GM12891 (cell line): ENCODE measurements at regions not wholly inside any gene's neighbourhood (a gene's known extent, or its start where the extent isn't known, plus 50 kb on each side); places are given as distances from the start of the nearest gene placed in this dataset.

ENCODE experiments used
- DNase-seq: peaks from one replicate; pipeline ENCODE4 v3.0.0; 2011; ENCODE audit warnings: low spot score; ENCODE audit not compliant: insufficient read length
- FAIRE-seq: peaks from 2 replicates; lab custom pipeline; 2011; peaks lifted over from hg19 to GRCh38; lab: Jason Lieb, UNC
- PAX5 ChIP-seq: IDR thresholded peaks from 2 replicates; pipeline ENCODE4 v1.6.1; 2011; ENCODE audit warnings: low read length, moderate library complexity, mild to moderate bottlenecking; ENCODE audit not compliant: insufficient read depth, severe bottlenecking
- POLR2A ChIP-seq: IDR thresholded peaks from 2 replicates; pipeline ENCODE4 v1.6.1; 2011; ENCODE audit warnings: low read depth, low read length, control low read depth
- POLR2AphosphoS5 ChIP-seq: IDR thresholded peaks from 2 replicates; pipeline ENCODE4 v1.6.1; 2011; ENCODE audit warnings: low read depth, low read length, control low read depth
- POU2F2 ChIP-seq: IDR thresholded peaks from 2 replicates; pipeline ENCODE4 v1.6.1; 2011; ENCODE audit warnings: low read depth, mild to moderate bottlenecking, control low read depth, low read length, moderate library complexity
- SPI1 ChIP-seq: IDR thresholded peaks from 2 replicates; pipeline ENCODE4 v1.6.1; 2011; ENCODE audit warnings: low read depth, low read length, control low read depth
- TAF1 ChIP-seq: IDR thresholded peaks from 2 replicates; pipeline ENCODE4 v1.6.1; 2011; ENCODE audit warnings: low read depth, low read length, control low read depth

GRCh38 chr2:67340133-67341011, 56.8 kb upstream of the ETAA1 start:
- no peak for FAIRE-seq
- no peak for TF ChIP-seq TAF1
- no peak for TF ChIP-seq PAX5
- no peak for TF ChIP-seq POLR2AphosphoS5
- TF ChIP-seq POLR2A: no peak
- TF ChIP-seq POU2F2: no peak
- no peak for DNase-seq

DNA sequence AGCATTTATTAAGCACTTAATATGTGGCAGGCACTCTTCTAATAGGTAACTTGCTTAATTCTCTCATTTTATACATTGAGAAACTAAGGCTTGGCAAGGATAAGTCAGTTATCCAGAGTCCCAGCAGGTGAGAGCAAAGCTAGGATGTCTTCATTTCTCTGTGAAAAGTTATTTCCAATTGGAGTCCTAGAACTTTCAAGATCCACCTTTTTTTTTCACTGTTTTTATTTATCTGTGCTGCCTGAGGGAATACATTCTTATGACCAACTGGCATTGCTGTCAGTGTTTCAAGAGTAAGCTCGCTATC, 56.2 kb upstream of the ETAA1 start:
- no peak for DNase-seq
- no peak for FAIRE-seq
- TF ChIP-seq POU2F2: no peak
- no peak for TF ChIP-seq POLR2A
- TF ChIP-seq SPI1: no peak

DNA sequence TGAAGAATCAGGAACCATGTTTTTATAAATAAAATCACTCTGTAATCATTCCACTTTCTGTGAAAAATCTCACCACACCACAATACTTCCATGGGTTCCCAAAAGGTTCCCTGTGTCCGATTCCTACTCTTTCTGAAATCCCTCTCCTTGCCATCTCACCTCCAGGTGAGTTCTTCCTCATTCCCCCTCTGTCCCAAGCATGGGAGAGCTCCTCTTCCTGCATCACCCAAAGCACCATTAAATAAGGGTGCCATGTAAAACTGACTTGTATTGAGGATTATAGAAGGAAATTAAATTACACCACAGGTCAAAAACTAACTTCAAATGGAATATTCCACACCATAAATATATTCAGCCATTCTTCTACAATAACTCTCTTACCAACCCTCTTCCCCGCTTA, 55.8 kb upstream of the ETAA1 start:
- DNase-seq: no peak
- no peak for FAIRE-seq
- no peak for TF ChIP-seq SPI1

- DNase-seq (no peak), FAIRE-seq (no peak)
- TF ChIP-seq PAX5 (no peak), POLR2AphosphoS5 (no peak), SPI1 (no peak), POLR2A (no peak), TAF1 (no peak), POU2F2 (no peak)
Measured at GRCh38 chr2:67342394-67342793, 54.7 kb upstream of the ETAA1 start.

GRCh38 chr2:67346718-67347407, 50.3 kb upstream of the ETAA1 start:
- DNase-seq (no peak), FAIRE-seq (no peak)
- TF ChIP-seq TAF1 (no peak), POU2F2 (no peak), POLR2A (no peak), PAX5 (no peak)
